Mesendoderm (in vitro differentiated cells): ENCODE measurements at regions not wholly inside any gene's neighbourhood (a gene's known extent, or its start where the extent isn't known, plus 50 kb on each side); places are given as distances from the start of the nearest gene placed in this dataset.
"Not testable (repeated sequence)": the region's sequence is repeated elsewhere in the genome, so short reads cannot be mapped to it uniquely, and the experiment has no call there.

ENCODE experiments used
- DNase-seq: peaks from one replicate; pipeline ENCODE4 v3.0.0; 2013
- H2AK5ac ChIP-seq: 2 replicates; pipeline ENCODE4 v1.6.1; 2013; ENCODE audit warnings: low read length, inconsistent platforms
- H2BK120ac ChIP-seq: 2 replicates; pipeline ENCODE4 v1.6.1; 2013; ENCODE audit warnings: low read depth, mild to moderate bottlenecking, low read length, moderate library complexity, mixed read lengths
- H2BK15ac ChIP-seq: replicated peaks from 2 replicates; pipeline ENCODE4 v1.6.1; 2013; ENCODE audit warnings: low read depth, mild to moderate bottlenecking, moderate library complexity
- H2BK5ac ChIP-seq: 2 replicates; pipeline ENCODE4 v1.6.1; 2013; ENCODE audit warnings: low read length, inconsistent platforms
- H3K18ac ChIP-seq: 2 replicates; pipeline ENCODE4 v1.6.1; 2013; ENCODE audit warnings: mild to moderate bottlenecking, low read length, mixed read lengths
- H3K23ac ChIP-seq: one replicate; pipeline ENCODE4 v1.6.1; 2013; ENCODE audit warnings: low read length
- H3K27ac ChIP-seq: 2 replicates; pipeline ENCODE4 v1.5.1; 2013; ENCODE audit warnings: low read depth, mild to moderate bottlenecking, inconsistent platforms, low read length, moderate library complexity
- H3K27me3 ChIP-seq: 2 replicates; pipeline ENCODE4 v1.6.1; 2013; ENCODE audit warnings: low read length, control low read depth, mild to moderate bottlenecking, inconsistent platforms; ENCODE audit not compliant: insufficient read depth, poor library complexity
- H3K36me3 ChIP-seq: 2 replicates; pipeline ENCODE4 v1.6.1; 2013; ENCODE audit warnings: low read length, inconsistent platforms; ENCODE audit not compliant: control insufficient read depth, insufficient read depth
- H3K4ac ChIP-seq: one replicate; pipeline ENCODE4 v1.6.1; 2013; ENCODE audit warnings: low read depth, mild to moderate bottlenecking, low read length, moderate library complexity
- H3K4me1 ChIP-seq: 2 replicates; pipeline ENCODE4 v1.6.1; 2013; ENCODE audit warnings: low read depth, low read length, inconsistent platforms; ENCODE audit not compliant: control insufficient read depth
- H3K4me2 ChIP-seq: 2 replicates; pipeline ENCODE4 v1.6.1; 2013; ENCODE audit warnings: low read length
- H3K4me3 ChIP-seq: 2 replicates; pipeline ENCODE4 v1.5.1; 2013; ENCODE audit warnings: mild to moderate bottlenecking, low read length
- H3K56ac ChIP-seq: one replicate; pipeline ENCODE4 v1.6.1; 2013; ENCODE audit warnings: low read length
- H3K79me1 ChIP-seq: 2 replicates; pipeline ENCODE4 v1.6.1; 2013; ENCODE audit warnings: low read length, inconsistent platforms
- H3K79me2 ChIP-seq: 2 replicates; pipeline ENCODE4 v1.6.1; 2013; ENCODE audit warnings: mild to moderate bottlenecking, low read length; ENCODE audit not compliant: control insufficient read depth, insufficient read depth
- H3K9ac ChIP-seq: 2 replicates; pipeline ENCODE4 v1.6.1; 2013; ENCODE audit warnings: low read length, inconsistent platforms
- H4K5ac ChIP-seq: one replicate; pipeline ENCODE4 v1.6.1; 2013; ENCODE audit warnings: low read length
- H4K8ac ChIP-seq: one replicate; pipeline ENCODE4 v1.6.1; 2013; ENCODE audit warnings: low read depth, mild to moderate bottlenecking, control low read depth, low read length, moderate library complexity
- WGBS: extraction: QIAGEN DNeasy Blood & Tissue Kit; methylation state at CpG from one replicate; pipeline ENCODE4 v1.1.7; 2013; ENCODE audit warnings: low lambda C conversion rate, missing lambda C conversion rate; ENCODE audit not compliant: insufficient coverage; ENCODE audit errors: extremely low coverage; 5-methylcytosine and 5-hydroxymethylcytosine counted together

GRCh38 chr9:36521148-36521547 lies 51.5 kb upstream of the MELK start:
- Histone ChIP-seq H3K23ac (no peak overlapping the region), H3K56ac (no peak overlapping the region), H2AK5ac (no peak overlapping the region), H3K79me2 (no peaks in the 10 kb centered on the region), H3K4me2 (no peak overlapping the region), H3K27ac (no peak overlapping the region), H2BK5ac (no peak overlapping the region), H4K5ac (no peak overlapping the region), H3K4me3 (no peak overlapping the region), H3K4me1 (no peaks in the 10 kb centered on the region), H4K8ac (no peak overlapping the region), H3K18ac (no peak overlapping the region), H3K4ac (no peak overlapping the region), H3K9ac (no peak overlapping the region), H3K27me3 (no peaks in the 10 kb centered on the region), H2BK15ac (no peak overlapping the region), H3K79me1 (no peaks in the 10 kb centered on the region), H2BK120ac (no peak overlapping the region), H3K36me3 (no peaks in the 10 kb centered on the region)
- no CpG with 5 or more reads among the region's 4 CpGs for WGBS
- no peak for DNase-seq

- H3K4ac ChIP-seq = no peak overlapping the region
- no peaks in the 10 kb centered on the region for H3K79me1 ChIP-seq
- H3K27ac ChIP-seq = no peak overlapping the region
- H2AK5ac ChIP-seq = no peak overlapping the region
- H3K4me1 ChIP-seq = no peaks in the 10 kb centered on the region
- no peak overlapping the region for H2BK120ac ChIP-seq
- no peak overlapping the region for H4K8ac ChIP-seq
- H3K23ac ChIP-seq = no peak overlapping the region
- no peak overlapping the region for H3K4me3 ChIP-seq
- no peak overlapping the region for H3K9ac ChIP-seq
- H3K56ac ChIP-seq = no peak overlapping the region
- H3K79me2 ChIP-seq = no peaks in the 10 kb centered on the region
- no peak overlapping the region for H2BK5ac ChIP-seq
- no peak overlapping the region for H4K5ac ChIP-seq
- no peaks in the 10 kb centered on the region for H3K36me3 ChIP-seq
- no peak overlapping the region for H3K18ac ChIP-seq
- H3K4me2 ChIP-seq = no peak overlapping the region
- no peak overlapping the region for H2BK15ac ChIP-seq
- no peaks in the 10 kb centered on the region for H3K27me3 ChIP-seq
- no peak for DNase-seq
Measured at GRCh38 chr9:36517131-36517530, 55.6 kb upstream of the MELK start.

GRCh38 chr9:36504156-36504555 lies 68.5 kb upstream of the MELK start:
- Histone ChIP-seq H2AK5ac (no peak overlapping the region), H3K4me3 (no peak overlapping the region), H3K18ac (no peak overlapping the region), H2BK15ac (no peak overlapping the region), H3K27me3 (no peaks in the 10 kb centered on the region), H4K5ac (no peak overlapping the region), H4K8ac (no peak overlapping the region), H3K9ac (no peak overlapping the region), H3K56ac (no peak overlapping the region), H2BK120ac (no peak overlapping the region), H3K79me1 (no peaks in the 10 kb centered on the region), H3K4ac (no peak overlapping the region), H3K4me1 (no peaks in the 10 kb centered on the region), H3K23ac (no peak overlapping the region), H3K27ac (no peak overlapping the region), H3K79me2 (no peaks in the 10 kb centered on the region), H2BK5ac (no peak overlapping the region), H3K4me2 (no peak overlapping the region), H3K36me3 (no peaks in the 10 kb centered on the region)
- WGBS = no CpG with 5 or more reads among the region's 4 CpGs
- no peak for DNase-seq

GRCh38 chr9:36503172-36504088 lies 69.3 kb upstream of the MELK start:
- no peak overlapping the region for H2AK5ac ChIP-seq

GRCh38 chr9:36501727-36502126 lies 71.0 kb upstream of the MELK start:
- Histone ChIP-seq H3K4me3 (no peak overlapping the region), H3K9ac (no peak overlapping the region), H3K36me3 (no peaks in the 10 kb centered on the region), H3K4me2 (no peak overlapping the region), H2BK120ac (no peak overlapping the region), H2AK5ac (no peak overlapping the region), H4K5ac (no peak overlapping the region), H3K23ac (no peak overlapping the region), H3K18ac (no peak overlapping the region), H3K27ac (no peak overlapping the region), H3K4me1 (no peaks in the 10 kb centered on the region), H3K79me1 (no peaks in the 10 kb centered on the region), H3K79me2 (no peaks in the 10 kb centered on the region), H2BK5ac (no peak overlapping the region), H3K27me3 (no peaks in the 10 kb centered on the region), H2BK15ac (no peak overlapping the region), H3K4ac (no peak overlapping the region), H3K56ac (no peak overlapping the region), H4K8ac (no peak overlapping the region)
- no peak for DNase-seq
- WGBS = no CpG with 5 or more reads among the region's 3 CpGs

More at GRCh38 chr9:36503172-36504088, 69.3 kb upstream of the MELK start:
- H3K27ac ChIP-seq = no peak overlapping the region
- H2BK15ac ChIP-seq = no peak overlapping the region
- whole genome bisulfite sequencing = no CpG with 5 or more reads among the region's 6 CpGs
- H4K5ac ChIP-seq = no peak overlapping the region
- H3K9ac ChIP-seq = no peak overlapping the region
- H3K79me1 ChIP-seq = no peaks in the 10 kb centered on the region
- H3K36me3 ChIP-seq = no peaks in the 10 kb centered on the region
- no peak overlapping the region for H2BK120ac ChIP-seq
- H3K23ac ChIP-seq = no peak overlapping the region
- H3K4me2 ChIP-seq = no peak overlapping the region
- no peak overlapping the region for H3K56ac ChIP-seq
- no peaks in the 10 kb centered on the region for H3K79me2 ChIP-seq
- no peak overlapping the region for H3K4me3 ChIP-seq
- no peak overlapping the region for H2BK5ac ChIP-seq
- no peak overlapping the region for H3K4ac ChIP-seq
- no peak overlapping the region for H4K8ac ChIP-seq
- no peaks in the 10 kb centered on the region for H3K27me3 ChIP-seq
- no peaks in the 10 kb centered on the region for H3K4me1 ChIP-seq
- DNase-seq = no peak
- H3K18ac ChIP-seq = no peak overlapping the region

- H3K79me1 ChIP-seq = not testable (repeated sequence)
Measured at GRCh38 chr9:36500931-36501330, 71.8 kb upstream of the MELK start.

More at GRCh38 chr9:36500931-36501330, 71.8 kb upstream of the MELK start:
- not testable (repeated sequence) for H3K56ac ChIP-seq, DNase-seq, H3K23ac ChIP-seq, H3K4ac ChIP-seq, H2BK5ac ChIP-seq, H4K5ac ChIP-seq, H2BK15ac ChIP-seq, H2BK120ac ChIP-seq, H3K4me3 ChIP-seq, H2AK5ac ChIP-seq, H3K18ac ChIP-seq, H4K8ac ChIP-seq, H3K27ac ChIP-seq, H3K27me3 ChIP-seq, H3K4me2 ChIP-seq, H3K79me2 ChIP-seq, H3K9ac ChIP-seq, H3K4me1 ChIP-seq, H3K36me3 ChIP-seq
- WGBS = no CpG with 5 or more reads among the region's 2 CpGs
